NCI-H128 (cell line): ENCODE measurements at regions not wholly inside any gene's neighbourhood (a gene's known extent, or its start where the extent isn't known, plus 50 kb on each side); places are given as distances from the start of the nearest gene placed in this dataset.
"Not testable (repeated sequence)": the region's sequence is repeated elsewhere in the genome, so short reads cannot be mapped to it uniquely, and the experiment has no call there.

ENCODE experiments used
- DNase-seq: peaks from one replicate; lab custom pipeline; 2025; ENCODE audit not compliant: unreplicated experiment; lab: John Stamatoyannopoulos, UW

DNA sequence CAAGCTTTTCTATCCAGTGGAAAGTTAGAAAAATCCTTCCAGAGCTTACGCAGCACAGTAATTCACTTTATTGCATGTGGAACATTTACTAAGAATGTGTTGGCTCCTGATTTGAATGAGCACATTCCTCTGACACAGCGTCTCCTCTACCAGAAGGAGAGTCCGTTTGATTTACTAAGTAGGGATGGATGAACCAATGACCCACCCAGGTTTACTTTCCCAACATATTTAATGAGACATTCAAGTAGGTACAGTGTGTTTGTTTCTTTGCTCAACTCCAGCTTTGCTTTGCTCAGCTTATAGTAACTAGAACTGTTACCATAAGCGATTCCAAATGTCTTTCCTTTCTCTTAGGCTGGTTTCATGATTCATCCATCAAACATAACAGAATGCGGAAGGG, 161.7 kb downstream of the SMARCA1 start:
- DNase-seq: no peak

- no peak for DNase-seq
Observed at GRCh38 chrX:129360175-129360574, 163.1 kb downstream of the SMARCA1 start.

GRCh38 chrX:129359269-129359668, 164.0 kb downstream of the SMARCA1 start:
- DNase-seq: no peak

- not testable (repeated sequence) for DNase-seq
Observed at GRCh38 chrX:129357428-129357827, 165.9 kb downstream of the SMARCA1 start.

GRCh38 chrX:129347291-129347690, 176.0 kb downstream of the SMARCA1 start:
- DNase-seq: no peak

- no peak for DNase-seq
Observed at GRCh38 chrX:129346574-129346973, 176.7 kb downstream of the SMARCA1 start.

DNA sequence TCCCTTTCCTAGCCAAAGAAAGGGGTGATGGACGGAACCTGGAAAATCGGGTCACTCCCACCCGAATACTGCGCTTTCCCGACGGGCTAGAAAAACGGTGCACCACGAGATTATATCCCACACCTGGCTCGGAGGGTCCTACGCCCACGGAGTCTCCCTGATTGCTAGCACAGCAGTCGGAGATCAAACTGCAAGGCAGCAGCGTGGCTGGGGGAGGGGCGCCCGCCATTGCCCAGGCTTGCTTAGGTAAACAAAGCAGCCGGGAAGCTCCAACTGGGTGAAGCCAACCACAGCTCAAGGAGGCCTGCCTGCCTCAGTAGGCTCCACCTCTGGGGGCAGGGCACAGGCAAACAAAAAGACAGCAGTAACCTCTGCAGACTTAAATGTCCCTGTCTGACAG, 186.0 kb downstream of the SMARCA1 start:
- DNase-seq: not testable (repeated sequence)

DNA sequence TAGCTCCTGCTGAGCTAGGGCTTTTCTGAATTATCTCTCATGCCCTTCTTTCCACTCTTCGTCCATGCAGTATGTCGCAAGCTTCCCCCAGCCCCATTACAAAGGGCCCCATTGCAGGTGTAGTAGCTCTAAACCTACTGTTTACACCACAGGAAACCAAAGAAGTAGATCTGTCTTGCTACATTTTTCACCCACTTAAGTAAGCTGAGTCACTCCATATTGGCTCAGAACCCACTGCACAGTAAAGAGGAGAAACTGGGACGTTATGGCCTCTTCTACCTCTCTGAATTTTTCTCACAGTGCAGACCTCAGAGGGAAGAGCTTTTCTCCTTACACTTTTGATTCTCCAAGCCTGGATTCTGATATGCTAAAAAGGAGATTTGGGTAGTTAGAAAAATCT, 200.2 kb downstream of the SMARCA1 start:
- DNase-seq: no peak

- DNase-seq: no peak
Observed at GRCh38 chrX:129318375-129318774, 204.9 kb downstream of the SMARCA1 start.

DNA sequence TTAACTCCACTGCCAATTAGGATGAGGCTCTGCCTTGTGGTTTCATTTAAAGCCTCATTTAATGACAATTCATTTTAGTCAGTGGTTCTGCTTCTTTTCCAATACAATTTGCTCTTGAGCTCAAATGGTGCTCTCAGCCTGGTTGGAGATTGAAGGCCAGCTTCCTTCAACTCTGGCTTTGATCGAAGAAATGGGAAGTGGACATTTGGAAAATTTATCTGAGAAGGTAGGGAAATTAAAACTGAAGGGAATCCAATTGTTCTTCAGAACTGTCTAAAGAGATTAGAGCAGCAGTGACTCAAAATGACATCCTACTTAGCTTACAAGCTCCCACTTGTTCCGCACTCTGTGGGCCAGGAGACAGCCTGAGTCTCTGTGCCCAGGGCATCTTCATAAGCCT, 206.8 kb downstream of the SMARCA1 start:
- no peak for DNase-seq

DNA sequence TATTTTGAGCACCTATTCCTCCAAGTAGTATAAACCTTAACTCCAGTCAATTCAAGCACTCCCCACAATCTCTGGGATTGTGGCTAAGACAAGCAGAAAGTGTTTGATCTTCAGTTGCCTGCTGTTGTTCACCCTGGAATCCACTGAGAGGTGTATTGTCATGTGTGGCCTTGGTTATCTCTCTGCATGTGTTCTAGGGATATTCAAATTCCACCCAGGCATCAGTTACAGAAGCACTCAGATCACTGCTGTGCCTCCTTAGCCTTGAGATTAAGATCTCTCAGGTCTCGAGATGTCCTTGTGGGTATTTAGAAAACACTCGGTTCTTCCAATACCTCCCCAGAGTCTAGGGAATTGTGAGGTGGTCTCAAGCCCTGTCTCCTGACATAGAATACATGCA, 213.3 kb downstream of the SMARCA1 start:
- DNase-seq: no peak

- DNase-seq: no peak
Observed at GRCh38 chrX:129262912-129263311, 260.4 kb downstream of the SMARCA1 start.

- DNase-seq: not testable (repeated sequence)
Observed at GRCh38 chrX:129255516-129255915, 267.8 kb downstream of the SMARCA1 start.

DNA sequence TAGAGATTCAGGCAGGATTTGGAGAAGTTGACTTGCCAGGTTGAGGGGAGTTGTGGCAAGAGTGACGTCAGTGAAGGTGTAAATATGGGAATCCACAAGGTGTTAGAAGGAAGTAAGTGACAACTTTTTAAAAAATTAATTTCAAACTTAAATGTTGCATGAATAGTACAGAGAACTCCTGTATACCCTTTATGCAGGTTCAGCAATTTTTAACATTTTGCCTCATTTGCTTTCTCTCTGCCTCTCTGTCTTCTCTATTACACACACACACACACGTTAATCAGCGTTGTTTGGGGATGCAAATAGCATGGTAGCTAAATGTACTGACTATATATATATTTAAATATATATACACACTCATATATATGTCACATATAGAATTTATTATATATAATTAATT, 273.7 kb downstream of the SMARCA1 start:
- DNase-seq: no peak

DNA sequence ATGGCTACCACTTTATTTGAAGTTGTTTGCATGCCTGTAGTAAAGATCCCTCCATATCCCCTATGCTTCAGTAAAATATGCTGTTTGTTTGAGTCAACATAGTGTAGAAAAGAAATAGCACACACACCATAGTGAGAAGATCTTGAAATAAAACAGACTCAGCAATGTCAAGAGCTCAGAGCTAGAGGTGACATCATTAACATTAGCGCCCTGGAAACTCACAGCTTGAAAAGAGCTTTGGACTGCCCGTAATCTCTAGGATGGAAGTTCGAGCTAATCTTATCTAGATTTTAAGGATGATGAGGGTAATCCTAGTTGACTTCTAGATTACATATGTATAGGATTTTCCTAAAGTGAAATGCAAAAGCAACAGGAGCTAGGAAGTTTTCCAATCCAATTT, 275.6 kb downstream of the SMARCA1 start:
- DNase-seq: no peak

GRCh38 chrX:129239371-129239770, 283.9 kb downstream of the SMARCA1 start:
- DNase-seq: no peak

DNA sequence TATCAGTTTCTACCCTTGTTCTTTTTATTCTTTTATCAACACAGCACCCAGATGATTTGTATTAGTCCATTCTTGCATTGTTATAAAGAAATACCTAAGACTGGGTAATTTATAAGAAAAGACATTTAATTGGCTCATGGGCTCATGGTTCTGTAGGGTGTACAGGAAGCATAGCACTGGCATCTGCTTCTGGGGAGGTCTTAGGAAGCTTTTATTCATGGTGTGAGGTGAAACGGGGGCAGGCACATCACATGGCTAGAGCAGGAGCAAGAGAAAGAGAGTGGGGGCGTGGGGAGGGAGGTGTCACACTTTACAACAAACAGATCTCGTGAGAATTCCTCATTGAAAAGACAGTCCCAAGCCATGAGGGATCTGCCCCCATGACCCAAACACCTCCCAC, 285.3 kb downstream of the SMARCA1 start:
- DNase-seq: no peak

GRCh38 chrX:129235903-129236302, 287.4 kb downstream of the SMARCA1 start:
- no peak for DNase-seq

DNA sequence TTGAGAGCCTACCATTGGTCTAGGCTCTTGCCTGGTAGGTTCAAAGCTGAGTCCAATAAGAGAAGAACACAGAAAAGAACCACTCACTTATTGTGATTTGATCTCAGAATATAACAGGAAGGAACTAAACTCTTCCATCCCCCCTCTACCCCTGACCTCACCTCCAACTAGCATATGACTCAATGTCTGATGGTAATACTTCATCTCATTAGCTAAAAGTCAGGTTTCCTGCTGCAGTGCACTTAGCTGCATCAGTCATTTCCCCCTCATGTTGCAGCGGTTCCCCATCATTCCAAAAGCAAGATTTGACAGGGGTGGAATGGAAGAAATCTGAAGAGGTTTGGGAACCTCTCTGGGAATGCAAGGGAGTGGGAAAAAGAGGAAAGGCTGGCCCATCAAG, 289.5 kb downstream of the SMARCA1 start:
- DNase-seq: no peak

GRCh38 chrX:129230850-129231512, 292.3 kb downstream of the SMARCA1 start:
- DNase-seq: no peak

GRCh38 chrX:129230168-129230567, 293.1 kb downstream of the SMARCA1 start:
- DNase-seq: no peak

GRCh38 chrX:129227366-129227765, 295.9 kb downstream of the SMARCA1 start:
- no peak for DNase-seq

GRCh38 chrX:129193357-129193756, 329.9 kb downstream of the SMARCA1 start:
- no peak for DNase-seq
